ENCODE measurements at regions not wholly inside any gene's neighbourhood (a gene's known extent, or its start where the extent isn't known, plus 50 kb on each side); places are given as distances from the start of the nearest gene placed in this dataset.

GRCh38 chr6:142500250-142500786 is 198.5 kb downstream of the ADGRG6 start:
- DNase-seq (ENCODE audit: low read depth in 3 of 3): no peak

GRCh38 chr6:142501795-142502194 is 200.0 kb downstream of the ADGRG6 start:
- DNase-seq (ENCODE audit: low read depth in 3 of 3): no peak

DNA sequence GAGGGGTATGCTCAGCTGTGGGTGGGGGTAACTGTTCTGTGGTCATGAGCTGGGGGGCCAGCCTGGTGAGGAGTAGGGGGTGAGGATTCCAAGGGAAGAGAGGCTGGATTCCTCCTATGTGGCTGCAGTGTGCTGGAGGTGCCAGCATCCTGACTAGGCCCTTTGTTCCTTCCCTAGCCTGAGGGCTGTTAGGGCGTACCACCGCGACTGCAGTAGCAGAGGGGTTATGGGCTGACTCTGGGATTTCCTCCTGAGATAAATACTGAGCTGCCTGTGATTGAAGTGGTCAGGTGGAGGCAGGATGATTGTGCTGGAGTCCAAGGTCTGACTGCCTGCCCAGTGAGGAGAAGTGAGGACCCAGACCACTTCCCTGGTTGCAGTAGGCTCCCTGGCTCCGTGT is 205.3 kb downstream of the ADGRG6 start:
- no peak for DNase-seq (ENCODE audit: low read depth in 3 of 3)

DNA sequence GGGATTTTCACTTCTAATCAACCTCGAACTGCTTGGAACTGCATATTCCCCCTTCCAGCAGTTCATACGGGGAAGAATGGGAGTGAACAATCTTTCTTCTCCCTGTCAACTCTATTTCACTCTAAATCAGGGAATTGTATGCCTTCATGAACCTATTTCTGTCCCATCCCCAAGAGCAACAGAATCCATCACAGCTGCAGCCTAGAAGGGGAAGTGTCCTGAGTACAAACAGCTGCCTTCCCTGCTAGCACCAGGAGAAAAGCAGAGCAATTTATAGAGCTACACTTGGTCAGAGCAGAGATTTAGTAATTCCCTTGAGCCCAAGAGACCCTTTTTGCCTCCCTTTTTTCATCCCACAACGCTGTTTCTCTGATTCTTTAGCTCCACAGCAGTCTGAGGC is 208.4 kb downstream of the ADGRG6 start:
- no peak for DNase-seq (ENCODE audit: low read depth in 3 of 3)

DNA sequence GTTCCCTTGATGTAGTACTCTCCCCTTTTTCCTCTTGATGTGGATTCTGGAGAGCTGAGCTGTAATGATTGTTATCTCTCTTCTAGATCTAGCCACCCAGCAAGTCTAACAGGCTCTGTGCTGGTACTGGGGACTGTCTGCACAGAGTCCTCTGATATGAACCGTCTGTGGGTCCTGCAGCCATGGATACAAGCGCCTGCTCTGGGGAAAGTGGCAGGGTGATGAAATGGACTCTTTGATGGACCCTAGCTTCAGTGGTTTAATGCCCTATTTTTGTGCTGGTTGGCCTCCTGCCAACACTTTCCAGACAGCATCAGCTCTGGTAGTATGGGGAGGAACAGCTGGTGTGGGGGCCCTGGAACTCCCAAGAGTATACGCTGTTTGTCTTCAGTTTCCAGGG is 216.3 kb downstream of the ADGRG6 start:
- DNase-seq (ENCODE audit: low read depth in 3 of 3): no peak

- DNase-seq (ENCODE audit: low read depth in 3 of 3): no peak
Observed at GRCh38 chr6:142518761-142519160, 217.0 kb downstream of the ADGRG6 start.

- no peak for DNase-seq (ENCODE audit: low read depth in 3 of 3)
Observed at GRCh38 chr6:142521791-142522190, 220.0 kb downstream of the ADGRG6 start.

- DNase-seq (ENCODE audit: low read depth in 3 of 3): no peak
Observed at GRCh38 chr6:142523515-142524375, 221.9 kb downstream of the ADGRG6 start.

DNA sequence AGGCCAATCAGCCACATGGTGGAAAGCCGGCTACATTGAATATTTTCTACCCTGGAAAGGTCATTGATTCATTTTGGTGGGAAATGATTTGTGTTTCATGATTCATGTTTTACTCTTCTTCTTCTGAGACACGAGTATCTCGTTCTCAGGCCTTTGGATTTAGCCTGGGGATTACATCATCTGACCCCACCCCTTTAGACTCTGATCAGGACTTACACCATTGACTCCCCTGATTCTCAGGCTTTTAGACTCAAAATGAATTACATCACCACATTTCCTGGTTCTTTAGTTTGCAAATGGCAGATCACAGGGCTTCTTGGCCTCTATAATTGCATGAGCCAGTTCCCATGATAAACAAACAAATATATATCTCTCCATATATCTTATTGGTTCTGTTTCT is 228.8 kb downstream of the ADGRG6 start:
- DNase-seq (ENCODE audit: low read depth in 3 of 3): no peak

- DNase-seq (ENCODE audit: low read depth in 3 of 3): no peak
Observed at GRCh38 chr6:142531727-142532126, 229.9 kb downstream of the ADGRG6 start.

GRCh38 chr6:142534076-142534475 is 232.3 kb downstream of the ADGRG6 start:
- no peak for DNase-seq (ENCODE audit: low read depth in 3 of 3)

- no peak for DNase-seq (ENCODE audit: low read depth in 3 of 3)
Observed at GRCh38 chr6:142534484-142534883, 232.7 kb downstream of the ADGRG6 start.

- peak; percentile 9 to 20 (median 16) for DNase-seq (ENCODE audit: low read depth in 3 of 3)
Observed at GRCh38 chr6:142537612-142538478, 236.0 kb downstream of the ADGRG6 start.

DNA sequence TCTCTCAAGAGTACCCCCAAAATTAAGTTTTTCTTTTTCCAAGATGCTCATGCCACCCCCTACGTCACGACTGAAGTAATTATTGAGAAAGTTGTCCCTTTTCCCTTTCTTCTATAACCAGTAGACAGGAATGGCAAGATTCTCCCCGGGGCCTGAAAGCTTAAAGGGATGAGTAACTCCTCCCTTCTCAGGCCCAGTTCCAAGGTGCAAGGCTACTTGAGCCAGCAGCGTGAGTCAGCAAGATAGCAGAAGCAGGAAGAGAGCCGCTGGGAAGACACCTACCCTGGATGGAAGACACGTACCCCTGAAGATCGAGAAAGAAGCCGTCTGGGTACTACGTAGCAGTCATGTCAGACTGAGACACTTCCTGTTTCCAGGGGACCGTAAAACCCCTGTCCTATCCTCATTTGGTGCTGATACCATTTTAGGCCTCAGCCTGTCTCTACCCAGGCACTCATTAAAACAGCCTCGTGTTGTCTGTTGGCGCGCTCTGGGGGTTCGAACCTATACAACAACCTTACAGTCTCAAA is 241.0 kb downstream of the ADGRG6 start:
- DNase-seq (ENCODE audit: low read depth in 3 of 3): no peak

- DNase-seq (ENCODE audit: low read depth in 3 of 3): no peak
Observed at GRCh38 chr6:142543606-142544005, 241.8 kb downstream of the ADGRG6 start.

DNA sequence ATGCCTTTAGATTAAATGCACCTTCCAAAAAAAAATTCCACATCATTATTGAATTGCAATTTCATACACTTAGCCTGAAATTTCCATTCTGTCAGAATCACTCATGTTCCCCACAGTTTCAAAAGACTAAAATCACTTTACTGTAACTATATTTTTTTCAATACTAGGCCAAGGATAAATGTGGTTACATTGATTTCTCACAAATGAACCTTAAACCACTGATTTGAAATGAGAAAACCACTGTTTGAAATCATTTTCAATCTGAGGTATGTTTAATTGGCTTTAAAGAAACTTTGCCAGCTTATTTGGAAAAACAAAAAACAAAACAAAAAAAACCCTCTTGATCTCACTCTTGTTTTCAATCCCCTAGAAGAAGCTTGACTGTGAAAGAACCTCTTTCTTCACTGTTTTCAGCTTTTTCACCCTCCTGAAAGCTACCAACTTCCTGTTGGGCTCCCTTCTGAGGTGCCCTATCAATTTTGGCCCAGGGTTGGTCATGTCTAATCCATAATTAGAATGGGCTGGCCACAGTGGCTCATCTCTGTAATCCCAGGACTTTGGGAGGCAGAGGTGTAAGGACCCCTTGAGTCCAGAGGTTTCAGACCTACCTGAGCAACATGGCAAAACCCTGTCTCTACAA is 242.5 kb downstream of the ADGRG6 start:
- no peak for DNase-seq (ENCODE audit: low read depth in 3 of 3)

DNA sequence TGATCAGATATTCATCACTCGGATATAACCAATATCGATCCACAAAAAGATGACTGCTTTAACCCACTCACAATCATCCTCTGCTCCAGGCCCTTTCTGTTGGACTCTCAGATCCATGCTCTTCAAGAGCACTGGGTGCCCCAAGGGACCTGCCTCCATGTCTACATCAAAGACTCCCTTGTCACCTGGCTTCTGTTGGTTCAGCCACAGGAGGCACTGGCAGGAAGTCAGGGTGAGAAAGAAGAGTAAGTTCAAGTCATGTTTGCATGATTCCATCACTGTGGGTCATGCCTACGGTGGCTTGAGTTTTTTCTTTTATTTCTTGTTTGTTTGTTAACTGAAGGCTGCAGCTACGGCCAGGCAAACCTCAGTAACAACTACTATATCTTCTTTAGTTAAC is 243.3 kb downstream of the ADGRG6 start:
- peak in 1 of 3 donors; percentile 3 for DNase-seq (ENCODE audit: low read depth in 3 of 3)

- DNase-seq (ENCODE audit: low read depth in 3 of 3): no peak
Observed at GRCh38 chr6:142548566-142548965, 246.8 kb downstream of the ADGRG6 start.

DNA sequence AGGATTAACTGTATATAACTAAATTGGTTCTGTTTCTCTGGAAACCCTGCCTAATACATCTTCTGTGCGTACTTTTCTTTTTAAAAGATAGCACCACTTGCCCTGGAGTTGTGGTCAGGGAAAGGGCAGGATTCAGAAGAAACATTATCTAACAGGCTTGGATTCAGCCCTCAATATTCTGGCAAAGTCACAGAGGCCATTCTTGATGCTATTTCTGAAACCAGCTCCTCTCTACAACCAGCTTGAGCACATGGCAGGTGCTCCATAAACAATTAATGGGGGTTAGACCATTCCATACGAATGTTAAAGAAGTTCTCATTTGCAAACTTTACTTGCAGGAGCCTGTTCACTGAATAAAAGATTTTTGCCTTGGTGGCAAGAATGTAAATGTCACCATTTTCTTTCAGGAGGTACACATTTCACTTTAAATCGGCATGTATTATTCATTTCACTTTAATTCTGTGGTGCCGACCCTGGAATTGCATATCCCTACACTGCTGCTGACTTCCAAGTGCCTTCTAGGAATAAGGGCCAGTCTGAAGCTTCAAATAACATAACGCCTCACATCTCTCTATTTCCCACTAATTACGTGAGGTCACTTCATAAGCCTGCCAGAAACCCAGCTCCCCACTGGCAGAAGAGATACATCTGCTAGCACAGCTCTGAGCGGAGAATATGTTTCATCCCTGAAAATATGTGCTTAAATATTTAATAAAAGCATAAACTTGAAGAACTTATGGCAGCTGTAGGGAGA is 248.7 kb downstream of the ADGRG6 start:
- no peak for DNase-seq (ENCODE audit: low read depth in 3 of 3)

GRCh38 chr6:142551274-142551811 is 249.5 kb downstream of the ADGRG6 start:
- peak; percentile 5 to 36 (median 34) for DNase-seq (ENCODE audit: low read depth in 3 of 3)

DNA sequence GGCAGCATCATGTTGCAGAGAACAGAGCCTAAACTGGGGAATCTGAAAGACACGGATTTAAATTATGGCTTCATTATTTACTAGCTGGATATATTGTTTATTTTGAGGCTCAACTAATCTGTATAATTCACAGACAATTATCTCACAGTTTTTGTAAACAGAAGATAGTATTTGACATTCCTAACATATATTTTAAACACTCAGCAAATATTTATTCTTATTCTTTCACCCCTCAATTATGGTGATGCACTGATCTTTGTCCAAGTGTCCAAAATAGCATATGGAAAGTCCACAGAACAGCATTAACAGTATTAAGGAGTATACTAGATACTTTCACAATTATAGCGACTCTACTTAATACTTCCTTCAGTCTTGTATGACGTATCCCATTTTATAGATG is 257.0 kb downstream of the ADGRG6 start:
- DNase-seq (ENCODE audit: low read depth in 3 of 3): no peak
